ENCODE measurements at regions not wholly inside any gene's neighbourhood (a gene's known extent, or its start where the extent isn't known, plus 50 kb on each side); places are given as distances from the start of the nearest gene placed in this dataset.

DNA sequence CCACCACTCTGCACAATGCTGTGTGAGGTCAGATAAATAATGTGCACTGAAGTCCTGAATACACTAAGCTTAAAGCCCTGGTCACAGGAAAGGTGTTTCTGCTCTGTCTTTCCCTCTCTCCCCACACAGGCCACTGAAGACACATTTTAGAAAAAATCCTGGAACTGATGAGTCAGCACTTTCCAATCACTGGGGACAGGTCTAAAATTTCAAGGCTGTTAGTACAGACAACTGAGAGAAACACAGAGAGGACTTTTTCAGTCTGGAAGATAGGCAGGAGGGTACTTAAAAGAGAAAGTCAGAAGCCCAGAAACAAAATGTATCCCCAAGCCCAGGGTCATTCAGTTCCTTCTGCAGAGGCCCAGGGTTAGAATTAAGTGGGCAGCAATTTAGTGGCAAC lies 333.9 kb upstream of the CCDC196 start:
- TF ChIP-seq EZH2 (optimal IDR thresholded peaks at IDR 0.05; ENCODE audit: low read depth, low read length) (no peak), EZH2phosphoT487 (IDR thresholded peaks at IDR 0.05; ENCODE audit: low read length) (no peak)
